H1 (cell line): ENCODE measurements at regions not wholly inside any gene's neighbourhood (a gene's known extent, or its start where the extent isn't known, plus 50 kb on each side); places are given as distances from the start of the nearest gene placed in this dataset.

ENCODE experiments used
- ATF2 ChIP-seq: IDR thresholded peaks from 2 replicates; pipeline ENCODE4 v1.6.1; 2012; ENCODE audit warnings: low read length, inconsistent platforms
- BCL11A ChIP-seq, 2 experiments: IDR thresholded peaks; one replicate each; pipeline ENCODE4 v1.6.1; 2011; ENCODE audit warnings: low read depth in 2 of 2, low read length in 2 of 2, mild to moderate bottlenecking in 2 of 2
- EGR1 ChIP-seq: IDR thresholded peaks from 2 replicates; pipeline ENCODE4 v1.6.1; 2011; ENCODE audit warnings: low read depth, low read length, borderline replicate concordance
- EP300 ChIP-seq, 2 experiments: IDR thresholded peaks; 1 replicate in 1 of 2; 2 replicates in 1 of 2; pipeline ENCODE4 v1.6.1; 2011 to 2012; ENCODE audit warnings: low read depth in 2 of 2, low read length in 2 of 2, mild to moderate bottlenecking in 2 of 2, borderline replicate concordance in 1 of 2, inconsistent platforms in 1 of 2, moderate library complexity in 1 of 2
- KDM4A ChIP-seq: IDR thresholded peaks from one replicate; pipeline ENCODE4 v1.7.1; 2012; ENCODE audit warnings: low read depth, mild to moderate bottlenecking, moderate library complexity, low read length, inconsistent platforms; ENCODE audit not compliant: severe bottlenecking
- KDM5A ChIP-seq: fragments of 200-600 bp; IDR thresholded peaks from 2 replicates; pipeline ENCODE4 v1.7.1; 2012; ENCODE audit warnings: mild to moderate bottlenecking, low read length, inconsistent platforms, mixed read lengths
- MAFK ChIP-seq: IDR thresholded peaks from 2 replicates; pipeline ENCODE4 v1.6.1; 2012; ENCODE audit warnings: low read depth, mild to moderate bottlenecking, improper control_type of control experiment, low read length
- POU5F1 ChIP-seq: IDR thresholded peaks from 2 replicates; pipeline ENCODE4 v1.6.1; 2011; ENCODE audit warnings: low read depth, mild to moderate bottlenecking, low read length, moderate library complexity
- SIN3A ChIP-seq, 2 experiments: IDR thresholded peaks in 1 of 2; conservative IDR thresholded peaks in 1 of 2; 2 replicates each; pipeline ENCODE4 v1.6.1; 2011 to 2012; ENCODE audit warnings: low read length in 2 of 2, improper control_type of control experiment in 1 of 2, low read depth in 1 of 2, mild to moderate bottlenecking in 1 of 2
- SUZ12 ChIP-seq: fragments of 200-600 bp; sonication (generic); IDR thresholded peaks from 2 replicates; pipeline ENCODE4 v1.6.1; 2012; ENCODE audit warnings: mild to moderate bottlenecking, inconsistent platforms, low read length, moderate library complexity, mixed read lengths
- YY1 ChIP-seq: IDR thresholded peaks from 2 replicates; pipeline ENCODE4 v1.6.1; 2011; ENCODE audit warnings: low read depth, mild to moderate bottlenecking, low read length

- TF ChIP-seq KDM4A (no peak), SUZ12 (no peak), EGR1 (no peak), BCL11A (IDR thresholded peaks at IDR 0.05; ENCODE audit: low read depth in 2 of 2, low read length in 2 of 2) (no peak), YY1 (no peak), EP300 (IDR thresholded peaks at IDR 0.05; ENCODE audit: borderline replicate concordance in 1 of 2, low read depth in 2 of 2, low read length in 2 of 2) (no peak), SIN3A (conservative IDR thresholded peaks at IDR 0.05 in 1 of 2, IDR thresholded peaks at IDR 0.05 in 1 of 2; ENCODE audit: low read depth in 1 of 2, low read length in 2 of 2) (no peak), MAFK (no peak), ATF2 (no peak), POU5F1 (no peak), KDM5A (no peak)
Observed at GRCh38 chr12:34390846-34391700, 368.8 kb downstream of the ALG10 start (continued).
